GM19467 (cell line): ENCODE measurements at regions not wholly inside any gene's neighbourhood (a gene's known extent, or its start where the extent isn't known, plus 50 kb on each side); places are given as distances from the start of the nearest gene placed in this dataset.
"Not testable (repeated sequence)": the region's sequence is repeated elsewhere in the genome, so short reads cannot be mapped to it uniquely, and the experiment has no call there.

ENCODE experiments used
- ATAC-seq: cut with Tn5 transposase; IDR thresholded peaks from one replicate; pipeline ENCODE4 v1.9.1; 2021; ENCODE audit warnings: mild to moderate bottlenecking, moderate library complexity; ENCODE audit not compliant: unreplicated experiment

DNA sequence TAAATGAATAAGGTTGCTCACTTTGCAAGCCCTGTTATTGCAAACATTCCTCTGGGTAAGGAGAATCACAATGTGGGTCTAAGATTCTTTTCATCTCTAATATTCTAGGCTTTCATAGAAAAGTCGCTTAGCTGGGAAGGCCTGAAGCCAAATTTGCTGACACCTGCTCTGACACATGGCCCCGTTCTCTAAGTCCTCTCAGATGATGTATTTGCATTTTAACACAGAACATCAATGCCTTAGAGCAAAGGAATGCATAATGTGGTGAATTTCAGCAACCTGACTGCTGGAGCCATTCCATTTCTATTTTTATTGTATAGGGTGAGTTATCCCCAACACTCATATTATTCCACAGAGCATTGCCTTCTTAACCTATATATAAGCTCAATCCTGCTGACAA, 682.1 kb upstream of the NRP1 start:
- ATAC-seq = no peak

DNA sequence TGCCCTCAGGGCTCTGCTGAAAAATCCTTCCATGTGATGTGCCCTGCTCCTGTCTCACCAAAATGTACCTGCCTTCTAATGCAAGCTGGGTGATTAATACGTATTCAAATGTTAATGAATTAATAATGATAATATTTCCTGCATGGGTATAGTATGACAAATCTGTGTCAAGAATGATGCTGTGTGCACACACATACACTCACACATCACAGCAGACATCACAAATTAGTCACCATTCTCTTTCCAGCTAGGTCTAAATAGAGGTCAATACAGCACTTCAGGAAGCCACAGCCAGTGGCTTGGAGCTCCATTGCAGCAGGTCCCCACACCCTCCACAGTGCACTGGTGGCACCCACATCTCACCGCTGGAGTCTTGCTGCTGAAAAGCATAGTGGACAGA, 681.2 kb upstream of the NRP1 start:
- no peak for ATAC-seq

- ATAC-seq = no peak
These were observed 678.8 kb upstream of the NRP1 start for GRCh38 chr10:34013235-34013634.

- no peak for ATAC-seq
These were observed 676.4 kb upstream of the NRP1 start for GRCh38 chr10:34010891-34011290.

DNA sequence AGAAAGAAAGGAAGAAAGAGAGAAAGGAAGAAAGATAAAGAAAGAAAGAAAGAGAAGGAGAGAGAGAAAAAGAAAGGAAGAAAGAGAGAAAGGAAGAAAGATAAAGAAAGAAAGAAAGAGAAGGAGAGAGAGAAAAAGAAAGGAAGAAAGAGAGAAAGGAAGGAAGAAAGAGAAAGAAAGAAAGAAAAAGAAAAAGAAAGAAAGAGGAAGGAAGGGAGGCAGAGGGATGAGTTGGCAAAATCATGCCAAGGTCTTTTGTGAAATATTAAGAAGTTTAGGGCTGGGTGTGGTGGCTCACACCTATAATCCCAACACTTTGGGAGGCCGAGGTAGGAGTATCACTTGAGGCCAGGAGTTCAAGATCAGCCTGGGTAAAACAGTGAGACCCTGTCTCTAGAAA, 675.8 kb upstream of the NRP1 start:
- ATAC-seq = not testable (repeated sequence)

DNA sequence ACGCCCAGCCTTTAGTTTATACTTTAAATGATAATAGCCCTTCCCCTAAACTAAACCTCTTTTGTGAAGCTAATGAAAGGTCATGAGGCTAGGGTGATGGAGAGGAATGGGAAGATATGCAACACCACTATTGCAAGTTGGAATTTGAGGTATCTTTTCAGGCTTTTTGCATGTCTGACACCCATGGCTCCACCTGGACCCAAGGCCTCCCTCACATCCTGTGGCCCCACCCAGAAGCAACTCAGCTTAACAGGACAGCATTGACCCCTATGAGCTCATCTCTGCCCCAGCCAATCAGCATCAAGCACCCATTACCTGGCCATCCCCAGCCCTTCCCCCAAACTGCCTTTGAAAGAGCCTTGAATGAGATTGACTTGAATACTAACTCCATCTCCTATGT, 674.2 kb upstream of the NRP1 start:
- ATAC-seq = no peak

DNA sequence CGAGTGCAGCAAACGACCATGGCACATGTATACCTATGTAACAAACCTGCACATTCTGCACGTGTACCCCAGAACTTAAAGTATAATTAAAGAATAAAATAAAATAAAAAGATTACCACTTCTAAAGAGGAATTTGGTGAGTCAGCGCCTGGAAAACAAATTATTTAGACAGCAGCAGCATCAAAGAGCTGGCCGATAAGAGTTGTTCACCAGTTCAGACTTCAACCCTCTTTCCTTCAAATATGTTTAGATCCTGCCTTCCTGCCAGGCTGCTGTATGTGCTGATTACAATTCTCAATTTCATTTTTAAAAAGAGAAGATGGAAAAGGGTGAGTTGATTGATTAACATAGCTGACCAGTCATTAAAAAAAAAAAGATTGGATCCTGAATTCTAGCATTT, 672.0 kb upstream of the NRP1 start:
- ATAC-seq = no peak

DNA sequence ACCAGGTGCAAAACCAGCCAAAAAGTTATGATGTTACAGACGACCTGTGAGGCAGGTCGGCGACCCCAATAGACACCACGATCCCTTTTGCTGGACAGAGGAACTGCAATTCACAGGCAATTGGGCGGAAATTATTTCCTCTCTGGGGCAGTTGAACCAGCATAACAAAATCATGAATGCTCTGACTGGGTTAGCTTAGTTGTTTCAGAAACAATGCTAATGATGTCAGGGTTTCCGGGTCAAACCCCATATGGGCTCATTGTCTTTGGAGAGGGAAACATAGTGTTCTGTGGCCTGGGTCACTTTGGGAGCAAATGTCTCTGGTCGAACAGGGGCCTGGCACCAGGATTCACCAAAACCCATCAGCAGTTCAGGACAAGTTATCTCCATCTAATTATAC, 669.1 kb upstream of the NRP1 start:
- no peak for ATAC-seq

GRCh38 chr10:34002896-34003295, 668.4 kb upstream of the NRP1 start:
- no peak for ATAC-seq

- ATAC-seq = no peak
These were observed 667.4 kb upstream of the NRP1 start for GRCh38 chr10:34001831-34002230.

DNA sequence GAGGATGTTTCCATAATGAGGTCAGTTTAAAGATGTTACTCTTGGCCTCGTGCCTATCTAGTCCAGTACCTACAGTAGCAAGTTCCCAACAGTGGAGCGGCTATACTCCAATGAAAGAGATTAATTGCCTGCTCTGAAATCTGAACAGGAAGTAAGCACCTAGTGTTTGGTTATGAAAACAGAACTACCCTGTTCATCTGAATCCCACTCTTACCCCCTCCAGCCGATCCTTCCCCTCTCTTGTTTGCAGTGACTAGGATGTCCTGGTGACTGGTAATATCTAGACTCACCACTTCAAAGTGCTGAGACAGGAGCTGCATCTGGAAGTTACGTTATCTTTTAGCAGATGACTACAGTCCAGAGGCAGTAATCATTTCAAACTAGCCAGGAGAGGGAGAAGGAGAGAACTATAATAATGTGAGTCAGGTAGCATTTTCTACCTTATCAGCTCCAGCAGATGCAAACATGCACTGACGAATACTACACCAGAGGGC, 666.7 kb upstream of the NRP1 start:
- no peak for ATAC-seq

GRCh38 chr10:33993917-33994316, 659.5 kb upstream of the NRP1 start:
- no peak for ATAC-seq

DNA sequence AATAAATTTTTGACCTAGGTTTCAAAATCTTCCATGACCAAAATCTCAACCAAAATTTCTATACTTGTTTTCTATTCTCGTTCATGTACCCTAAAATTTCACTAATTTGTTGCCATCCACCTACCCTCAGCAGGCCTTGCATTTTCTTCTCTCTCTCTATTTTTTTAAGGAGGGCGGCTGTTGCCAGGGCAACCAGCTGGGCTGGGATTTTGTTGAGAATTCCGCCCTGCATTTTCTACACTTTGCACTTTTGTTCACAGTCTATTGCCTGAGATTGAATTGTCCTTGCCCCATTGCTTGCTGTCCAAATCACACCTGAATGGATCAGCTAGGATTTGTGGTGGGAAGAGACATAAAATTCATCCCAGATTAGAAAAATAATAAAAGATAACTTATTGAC, 657.5 kb upstream of the NRP1 start:
- ATAC-seq = no peak

DNA sequence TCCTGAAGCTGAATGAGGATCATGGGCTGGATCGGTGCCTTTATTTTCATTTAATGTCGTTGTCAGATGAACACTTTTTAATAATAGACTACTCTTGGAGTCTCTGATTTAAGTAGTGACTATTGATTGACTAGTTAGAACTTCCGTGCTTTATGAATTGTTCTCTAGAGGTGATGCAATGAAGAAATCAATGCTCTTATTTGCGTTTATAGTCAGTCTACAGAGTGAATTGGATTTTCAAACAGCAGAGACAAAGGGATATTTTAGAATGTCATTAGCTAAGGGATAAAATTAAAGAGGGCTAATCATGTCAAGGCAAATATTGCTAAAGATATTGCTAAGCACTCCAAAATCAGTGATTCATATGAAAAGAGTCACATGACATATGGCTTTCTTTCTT, 652.0 kb upstream of the NRP1 start:
- no peak for ATAC-seq

DNA sequence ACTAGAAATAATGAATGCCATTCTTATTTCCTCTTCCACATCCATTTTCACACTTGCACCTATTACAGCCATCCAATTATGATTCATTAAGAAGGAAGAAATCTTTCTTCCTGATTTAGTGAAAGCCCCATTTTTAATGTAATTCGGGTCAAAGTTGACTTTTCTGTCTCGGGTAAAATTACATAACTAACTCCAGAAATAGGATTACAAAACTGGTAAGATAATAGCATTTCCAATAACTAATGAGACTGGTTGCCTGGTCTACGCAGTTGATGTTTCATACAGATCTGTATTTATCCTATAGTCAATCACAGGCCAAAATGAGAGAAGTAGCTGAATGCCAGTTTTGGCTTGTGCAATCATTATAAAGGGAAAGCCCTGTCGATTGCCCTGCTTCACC, 651.5 kb upstream of the NRP1 start:
- no peak for ATAC-seq

GRCh38 chr10:33982995-33983394, 648.5 kb upstream of the NRP1 start:
- no peak for ATAC-seq

GRCh38 chr10:33981301-33981700, 646.8 kb upstream of the NRP1 start:
- ATAC-seq = no peak

GRCh38 chr10:33979195-33979594, 644.7 kb upstream of the NRP1 start:
- ATAC-seq = no peak

- ATAC-seq = no peak
These were observed 641.0 kb upstream of the NRP1 start for GRCh38 chr10:33975481-33975880.

DNA sequence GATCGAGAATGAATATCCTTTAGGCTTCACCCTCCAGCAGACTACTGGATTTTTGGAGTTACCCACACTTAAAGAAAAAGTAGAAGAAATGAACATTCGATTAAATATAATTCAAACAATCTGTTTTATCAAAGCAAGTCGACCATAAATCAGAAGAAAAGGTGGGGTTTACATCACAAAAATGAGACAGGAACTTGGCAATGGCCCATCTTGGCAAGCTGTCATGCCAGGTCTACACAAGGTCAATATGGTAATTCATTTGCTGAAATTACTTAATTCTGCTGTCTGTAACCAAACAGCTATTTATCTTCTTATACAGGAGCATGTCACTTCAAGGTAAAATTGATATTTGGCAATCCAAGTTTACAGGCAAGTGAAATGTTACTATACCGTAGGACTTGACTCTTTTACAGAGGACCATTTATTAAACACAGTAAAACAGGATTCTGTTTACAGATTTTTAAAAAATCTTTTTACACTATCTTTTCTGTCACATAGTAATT, 640.6 kb upstream of the NRP1 start:
- ATAC-seq = no peak

DNA sequence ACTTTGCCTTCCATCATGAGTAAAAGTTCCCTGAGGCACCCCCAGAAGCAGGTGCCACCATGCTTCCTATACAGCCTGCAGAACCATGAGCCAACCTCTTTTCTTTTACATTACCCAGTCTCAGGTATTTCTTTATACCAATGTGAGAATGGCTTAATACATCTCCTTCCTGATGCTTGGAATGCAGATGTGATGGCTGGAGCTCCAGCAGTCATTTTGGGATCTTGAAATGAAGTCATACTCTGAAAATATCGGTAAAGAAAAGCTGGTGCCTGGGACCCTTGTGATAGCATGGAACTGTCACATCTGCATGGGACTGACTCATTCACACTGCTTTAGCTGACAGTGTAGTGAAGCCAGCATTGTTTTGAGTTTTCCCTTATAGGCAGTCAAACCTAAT, 634.5 kb upstream of the NRP1 start:
- ATAC-seq = no peak

DNA sequence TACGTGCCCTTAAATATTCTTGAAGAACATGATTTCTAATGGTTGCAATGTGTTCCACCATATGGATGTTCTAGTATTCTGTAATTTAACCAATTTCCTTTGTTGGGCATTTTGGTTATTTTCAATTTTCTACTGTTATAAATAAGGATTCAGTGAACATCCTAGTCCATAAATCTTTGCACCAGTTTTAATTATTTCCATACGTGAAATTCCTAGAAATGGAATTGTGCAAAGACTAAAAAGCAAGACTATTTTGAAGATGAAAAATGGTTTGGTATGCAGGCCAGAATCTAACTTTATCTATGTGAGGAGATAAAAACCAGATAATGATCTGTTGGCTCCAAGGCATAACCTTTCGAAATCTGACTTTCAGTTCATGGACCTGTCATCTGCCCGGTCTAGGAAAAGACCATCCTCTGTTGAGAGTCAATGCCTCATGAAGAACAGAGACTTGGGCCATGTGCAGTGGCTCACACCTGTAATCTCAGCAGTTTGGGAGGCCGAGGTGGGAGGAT, 633.2 kb upstream of the NRP1 start:
- no peak for ATAC-seq

DNA sequence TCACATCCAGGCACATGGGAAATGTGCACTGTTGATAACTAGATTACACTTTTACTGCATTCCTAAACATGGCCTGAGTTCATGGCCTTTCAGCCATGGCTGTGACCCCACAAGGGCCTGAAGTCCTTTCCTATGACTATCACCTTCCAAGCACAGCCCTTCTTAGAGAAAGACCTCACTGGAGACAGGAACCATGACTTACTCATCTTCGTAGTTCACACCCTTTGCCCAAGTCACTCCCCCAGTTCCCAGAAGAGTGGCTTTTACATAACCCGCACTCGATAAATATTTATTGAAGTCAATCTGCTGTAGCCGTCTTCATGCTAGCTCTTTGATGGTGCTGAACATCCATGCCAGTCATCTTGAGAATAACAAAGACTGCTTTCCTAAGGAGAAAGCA, 632.5 kb upstream of the NRP1 start:
- ATAC-seq = no peak
